MM.1S (cell line): ENCODE measurements at regions not wholly inside any gene's neighbourhood (a gene's known extent, or its start where the extent isn't known, plus 50 kb on each side); places are given as distances from the start of the nearest gene placed in this dataset.

Source experiments
- DNase-seq: peaks from one replicate; pipeline ENCODE4 v3.0.0-alpha.2; 2015
- H2AFZ ChIP-seq: fragments of 300-600 bp; sonication (generic); 2 replicates; pipeline ENCODE4 v1.6.0; 2016; ENCODE audit warnings: antibody characterized with exemption, low read length
- H3F3A ChIP-seq: fragments of 300-600 bp; sonication (generic); 2 replicates; pipeline ENCODE4 v1.6.1; 2016; ENCODE audit warnings: mild to moderate bottlenecking, antibody characterized with exemption, low read length, moderate library complexity, mixed read lengths; ENCODE audit not compliant: insufficient read depth
- H3K27ac ChIP-seq: fragments of 300-600 bp; sonication (generic); 2 replicates; pipeline ENCODE4 v1.5.1; 2016; ENCODE audit warnings: mild to moderate bottlenecking, low read length
- H3K27me3 ChIP-seq: fragments of 300-600 bp; sonication (generic); replicated peaks from 2 replicates; pipeline ENCODE4 v1.6.0; 2016; ENCODE audit warnings: low read length; ENCODE audit not compliant: insufficient read depth
- H3K36me3 ChIP-seq: fragments of 300-600 bp; sonication (generic); replicated peaks from 2 replicates; pipeline ENCODE4 v1.6.1; 2016; ENCODE audit warnings: mild to moderate bottlenecking, low read length, mixed read lengths; ENCODE audit not compliant: insufficient read depth
- H3K4me1 ChIP-seq: fragments of 300-600 bp; sonication (generic); 2 replicates; pipeline ENCODE4 v1.6.1; 2016; ENCODE audit warnings: low read length, mixed read lengths
- H3K4me2 ChIP-seq: fragments of 300-600 bp; sonication (generic); 2 replicates; pipeline ENCODE4 v1.6.0; 2016; ENCODE audit warnings: low read depth, low read length
- H3K4me3 ChIP-seq: fragments of 300-600 bp; sonication (generic); 2 replicates; pipeline ENCODE4 v1.5.1; 2016; ENCODE audit warnings: low read length, mixed read lengths
- H3K79me2 ChIP-seq: fragments of 300-600 bp; sonication (generic); 2 replicates; pipeline ENCODE4 v1.6.1; 2016; ENCODE audit warnings: mixed run types, low read length, mixed read lengths
- H3K9ac ChIP-seq: fragments of 300-600 bp; sonication (generic); 2 replicates; pipeline ENCODE4 v1.6.1; 2016; ENCODE audit warnings: low read length, mixed read lengths
- H3K9me2 ChIP-seq: fragments of 300-600 bp; sonication (generic); replicated peaks from 2 replicates; pipeline ENCODE4 v1.6.1; 2016; ENCODE audit warnings: mild to moderate bottlenecking, low read length, mixed read lengths; ENCODE audit not compliant: insufficient read depth
- H3K9me3 ChIP-seq: fragments of 300-600 bp; sonication (generic); replicated peaks from 2 replicates; pipeline ENCODE4 v1.6.1; 2016; ENCODE audit warnings: mild to moderate bottlenecking, low read length, mixed read lengths; ENCODE audit not compliant: insufficient read depth
- H4K20me1 ChIP-seq: fragments of 300-600 bp; sonication (generic); 2 replicates; pipeline ENCODE4 v1.6.1; 2016; ENCODE audit warnings: mild to moderate bottlenecking, low read length, moderate library complexity, mixed read lengths; ENCODE audit not compliant: insufficient read depth
- EZH2 ChIP-seq: fragments of 300-600 bp; sonication (generic); optimal IDR thresholded peaks from 2 replicates; pipeline ENCODE3; 2017; ENCODE audit warnings: low read depth, mild to moderate bottlenecking, antibody characterized with exemption, low read length, mixed read lengths
- EZH2phosphoT487 ChIP-seq: fragments of 300-600 bp; sonication (generic); IDR thresholded peaks from 2 replicates; pipeline ENCODE4 v1.6.1; 2018; ENCODE audit warnings: antibody characterized with exemption, low read length
- TF ChIP-seq, protein P1 (sequence below): fragments of 300-600 bp; sonication (generic); IDR thresholded peaks from 2 replicates; pipeline ENCODE4 v1.5.1; 2016; ENCODE audit warnings: antibody characterized with exemption, low read length, mixed read lengths

GRCh38 chr16:73147958-73148357 is 100.0 kb upstream of the ZFHX3 start:
- no peaks in the 10 kb centered on the region for H3K9me3 ChIP-seq
- H3K9ac ChIP-seq: no peak overlapping the region
- H2AFZ ChIP-seq: no peak overlapping the region
- no peaks in the 10 kb centered on the region for H4K20me1 ChIP-seq
- H3K79me2 ChIP-seq: no peaks in the 10 kb centered on the region
- H3K4me2 ChIP-seq: no peak overlapping the region
- DNase-seq: no peak
- H3K27me3 ChIP-seq: no peaks in the 10 kb centered on the region
- H3K4me1 ChIP-seq: no peaks in the 10 kb centered on the region
- no peak overlapping the region for H3K4me3 ChIP-seq
- H3K27ac ChIP-seq: no peak overlapping the region
- H3F3A ChIP-seq: no peaks in the 10 kb centered on the region
- TF ChIP-seq, protein P1, sequence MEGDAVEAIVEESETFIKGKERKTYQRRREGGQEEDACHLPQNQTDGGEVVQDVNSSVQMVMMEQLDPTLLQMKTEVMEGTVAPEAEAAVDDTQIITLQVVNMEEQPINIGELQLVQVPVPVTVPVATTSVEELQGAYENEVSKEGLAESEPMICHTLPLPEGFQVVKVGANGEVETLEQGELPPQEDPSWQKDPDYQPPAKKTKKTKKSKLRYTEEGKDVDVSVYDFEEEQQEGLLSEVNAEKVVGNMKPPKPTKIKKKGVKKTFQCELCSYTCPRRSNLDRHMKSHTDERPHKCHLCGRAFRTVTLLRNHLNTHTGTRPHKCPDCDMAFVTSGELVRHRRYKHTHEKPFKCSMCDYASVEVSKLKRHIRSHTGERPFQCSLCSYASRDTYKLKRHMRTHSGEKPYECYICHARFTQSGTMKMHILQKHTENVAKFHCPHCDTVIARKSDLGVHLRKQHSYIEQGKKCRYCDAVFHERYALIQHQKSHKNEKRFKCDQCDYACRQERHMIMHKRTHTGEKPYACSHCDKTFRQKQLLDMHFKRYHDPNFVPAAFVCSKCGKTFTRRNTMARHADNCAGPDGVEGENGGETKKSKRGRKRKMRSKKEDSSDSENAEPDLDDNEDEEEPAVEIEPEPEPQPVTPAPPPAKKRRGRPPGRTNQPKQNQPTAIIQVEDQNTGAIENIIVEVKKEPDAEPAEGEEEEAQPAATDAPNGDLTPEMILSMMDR: no peak
- no peaks in the 10 kb centered on the region for H3K9me2 ChIP-seq
- H3K36me3 ChIP-seq: no peaks in the 10 kb centered on the region

- no peaks in the 10 kb centered on the region for H3K9me3 ChIP-seq
- no peak overlapping the region for H3K4me3 ChIP-seq
- no peak for DNase-seq
- no peaks in the 10 kb centered on the region for H3K27me3 ChIP-seq
- H3K36me3 ChIP-seq: no peaks in the 10 kb centered on the region
- H3K4me1 ChIP-seq: no peaks in the 10 kb centered on the region
- H2AFZ ChIP-seq: no peak overlapping the region
- no peaks in the 10 kb centered on the region for H3K9me2 ChIP-seq
- H3F3A ChIP-seq: no peaks in the 10 kb centered on the region
- no peak overlapping the region for H3K4me2 ChIP-seq
- no peak for TF ChIP-seq EZH2
- TF ChIP-seq EZH2phosphoT487: no peak
- TF ChIP-seq, protein P1: no peak
- no peaks in the 10 kb centered on the region for H3K79me2 ChIP-seq
- H3K27ac ChIP-seq: no peak overlapping the region
- no peaks in the 10 kb centered on the region for H4K20me1 ChIP-seq
- no peak overlapping the region for H3K9ac ChIP-seq
Measured at GRCh38 chr16:73145166-73145880, 97.4 kb upstream of the ZFHX3 start.

- Histone ChIP-seq H3K9me2 (no peaks in the 10 kb centered on the region), H3K36me3 (no peaks in the 10 kb centered on the region), H3K4me1 (no peaks in the 10 kb centered on the region), H3F3A (no peaks in the 10 kb centered on the region), H3K79me2 (no peaks in the 10 kb centered on the region), H3K9me3 (no peaks in the 10 kb centered on the region), H2AFZ (no peak overlapping the region), H3K27ac (no peak overlapping the region), H4K20me1 (no peaks in the 10 kb centered on the region), H3K4me3 (no peak overlapping the region), H3K9ac (no peak overlapping the region), H3K4me2 (no peak overlapping the region), H3K27me3 (no peaks in the 10 kb centered on the region)
- TF ChIP-seq, protein P1: no peak
- TF ChIP-seq EZH2phosphoT487: no peak
- TF ChIP-seq EZH2: no peak
- no peak for DNase-seq
Measured at GRCh38 chr16:73143576-73144422, 95.9 kb upstream of the ZFHX3 start.
